KOPT-K1 (cell line): ENCODE measurements at regions not wholly inside any gene's neighbourhood (a gene's known extent, or its start where the extent isn't known, plus 50 kb on each side); places are given as distances from the start of the nearest gene placed in this dataset.

ENCODE experiments used
- H3K27ac ChIP-seq: fragments of 200-600 bp; sonication (generic); 2 replicates; pipeline ENCODE4 v1.5.1; 2016; ENCODE audit warnings: antibody characterized with exemption, mild to moderate bottlenecking, low read depth, low read length; ENCODE audit not compliant: poor library complexity, severe bottlenecking
- H3K36me3 ChIP-seq: fragments of 200-600 bp; sonication (generic); 2 replicates; pipeline ENCODE4 v1.5.1; 2017; ENCODE audit warnings: antibody characterized with exemption, mild to moderate bottlenecking, low read length, moderate library complexity; ENCODE audit not compliant: insufficient read depth
- H3K9me3 ChIP-seq: fragments of 200-600 bp; sonication (generic); 2 replicates; pipeline ENCODE4 v1.5.1; 2017; ENCODE audit warnings: antibody characterized with exemption, low read length, mild to moderate bottlenecking; ENCODE audit not compliant: insufficient read depth, poor library complexity, severe bottlenecking

DNA sequence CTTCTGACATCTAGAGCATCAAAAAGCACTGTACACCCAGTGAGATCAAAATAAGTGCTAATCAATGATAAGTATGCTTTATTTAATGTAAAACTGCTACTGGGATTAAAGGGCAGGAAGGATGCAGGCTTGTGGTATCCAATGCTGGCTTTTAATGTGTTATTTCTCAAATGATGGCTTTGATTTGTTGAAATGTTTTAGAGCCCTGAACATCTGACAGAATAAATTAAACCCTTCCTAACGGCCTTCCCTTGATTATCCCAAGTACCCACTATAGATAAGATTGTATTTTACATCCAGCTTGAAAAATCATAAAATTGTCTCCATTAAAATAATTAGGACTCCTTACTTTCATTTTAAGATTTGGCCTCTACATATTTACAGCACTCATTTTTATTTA lies 382.9 kb downstream of the HNRNPD start:
- H3K27ac ChIP-seq, result no peak overlapping the region
- no peaks in the 10 kb centered on the region for H3K36me3 ChIP-seq
- no peaks in the 10 kb centered on the region for H3K9me3 ChIP-seq

DNA sequence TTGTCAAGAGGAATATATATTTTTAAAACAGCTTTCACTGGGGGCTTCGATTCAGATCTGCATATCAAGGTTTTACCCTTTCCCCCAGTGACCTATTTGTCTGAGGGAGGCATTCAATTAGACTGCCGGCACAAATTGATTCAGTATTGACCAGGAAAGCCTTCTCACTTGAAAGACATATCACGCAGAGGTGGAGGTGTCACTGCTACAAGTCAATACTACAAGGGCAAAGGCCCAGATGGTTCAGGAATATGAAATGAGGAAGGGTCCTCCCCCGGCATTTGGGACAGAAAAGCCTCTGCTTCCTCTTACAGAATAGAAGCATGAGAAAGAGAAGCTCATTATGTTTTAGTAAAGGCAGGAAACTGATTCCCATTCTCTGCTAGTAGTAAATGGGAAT lies 383.6 kb downstream of the HNRNPD start:
- no peaks in the 10 kb centered on the region for H3K36me3 ChIP-seq
- no peak overlapping the region for H3K27ac ChIP-seq
- H3K9me3 ChIP-seq, result no peaks in the 10 kb centered on the region

GRCh38 chr4:81989202-81989601 lies 384.6 kb downstream of the HNRNPD start:
- Histone ChIP-seq H3K9me3 (no peaks in the 10 kb centered on the region), H3K27ac (no peak overlapping the region), H3K36me3 (no peaks in the 10 kb centered on the region)

- no peaks in the 10 kb centered on the region for H3K36me3 ChIP-seq
Observed at GRCh38 chr4:81988178-81988577, 385.6 kb downstream of the HNRNPD start.

GRCh38 chr4:81984746-81985145 lies 389.0 kb downstream of the HNRNPD start:
- no peaks in the 10 kb centered on the region for H3K9me3 ChIP-seq
- H3K27ac ChIP-seq, result no peak overlapping the region
- no peaks in the 10 kb centered on the region for H3K36me3 ChIP-seq

More at GRCh38 chr4:81988178-81988577, 385.6 kb downstream of the HNRNPD start:
- no peaks in the 10 kb centered on the region for H3K9me3 ChIP-seq
- H3K27ac ChIP-seq, result no peak overlapping the region

GRCh38 chr4:81982846-81983540 lies 390.8 kb downstream of the HNRNPD start:
- no peaks in the 10 kb centered on the region for H3K36me3 ChIP-seq

DNA sequence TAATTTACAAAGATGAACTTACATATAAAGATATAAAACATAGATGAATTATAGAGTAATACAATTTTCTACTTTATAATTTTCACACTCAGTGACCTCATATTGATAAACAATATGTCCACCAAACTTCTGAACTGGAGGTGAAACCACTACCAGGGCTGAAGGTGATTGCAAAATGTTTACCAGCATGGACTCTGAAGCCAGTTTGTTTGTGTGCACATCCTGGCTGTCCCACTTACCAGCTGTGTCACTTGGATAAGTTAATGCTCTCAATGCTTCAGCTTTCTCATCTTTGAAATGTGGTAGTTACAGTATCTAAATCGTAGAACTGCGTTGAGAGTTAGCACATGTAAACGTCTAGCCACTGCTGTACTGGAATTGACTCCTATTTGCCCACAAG lies 392.6 kb downstream of the HNRNPD start:
- Histone ChIP-seq H3K36me3 (no peaks in the 10 kb centered on the region), H3K9me3 (no peaks in the 10 kb centered on the region)

More at GRCh38 chr4:81982846-81983540, 390.8 kb downstream of the HNRNPD start:
- H3K27ac ChIP-seq, result no peak overlapping the region
- no peaks in the 10 kb centered on the region for H3K9me3 ChIP-seq

GRCh38 chr4:81974523-81974922 lies 399.3 kb downstream of the HNRNPD start:
- no peaks in the 10 kb centered on the region for H3K9me3 ChIP-seq
- H3K36me3 ChIP-seq, result no peaks in the 10 kb centered on the region
- no peak overlapping the region for H3K27ac ChIP-seq

More for the DNA sequence above, 392.6 kb downstream of the HNRNPD start:
- no peak overlapping the region for H3K27ac ChIP-seq

DNA sequence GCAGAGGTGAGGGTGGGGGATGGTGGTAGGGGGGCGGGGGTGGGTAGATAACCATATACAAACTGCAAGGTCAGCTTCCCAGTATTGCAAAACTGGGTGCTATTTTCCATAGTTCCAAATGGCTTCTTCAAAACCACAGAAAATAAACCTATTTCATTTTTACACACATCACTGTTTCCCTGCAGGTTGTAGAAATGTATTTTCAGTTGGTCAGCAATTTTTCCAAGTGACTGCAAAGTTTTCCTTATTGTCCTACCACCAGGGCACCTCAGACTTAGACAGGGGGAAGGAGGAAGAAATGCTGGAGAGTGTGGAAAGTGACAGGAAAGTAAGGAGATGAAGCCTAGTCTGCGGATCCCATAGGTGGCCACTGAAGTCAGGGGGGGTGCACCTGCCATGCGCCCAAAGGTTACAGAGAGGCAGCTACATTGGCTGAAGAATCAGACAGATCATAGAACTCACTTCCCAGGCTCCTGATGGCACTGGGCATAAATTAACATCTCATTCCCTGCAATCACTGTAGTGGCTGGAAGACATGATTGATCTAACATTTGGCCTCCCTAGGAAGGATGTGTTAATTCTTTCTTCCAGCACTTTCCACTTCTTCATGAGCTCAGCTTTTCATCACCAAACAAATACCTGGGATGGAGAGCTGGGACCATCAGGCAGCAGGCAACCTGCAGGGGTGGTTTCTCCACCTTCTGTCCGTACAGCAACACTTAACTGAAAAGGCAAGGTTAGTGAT lies 402.0 kb downstream of the HNRNPD start:
- Histone ChIP-seq H3K36me3 (no peaks in the 10 kb centered on the region), H3K27ac (no peak overlapping the region), H3K9me3 (no peaks in the 10 kb centered on the region)

GRCh38 chr4:81971061-81971460 lies 402.7 kb downstream of the HNRNPD start:
- H3K9me3 ChIP-seq, result no peaks in the 10 kb centered on the region
- H3K36me3 ChIP-seq, result no peaks in the 10 kb centered on the region
- H3K27ac ChIP-seq, result no peak overlapping the region

DNA sequence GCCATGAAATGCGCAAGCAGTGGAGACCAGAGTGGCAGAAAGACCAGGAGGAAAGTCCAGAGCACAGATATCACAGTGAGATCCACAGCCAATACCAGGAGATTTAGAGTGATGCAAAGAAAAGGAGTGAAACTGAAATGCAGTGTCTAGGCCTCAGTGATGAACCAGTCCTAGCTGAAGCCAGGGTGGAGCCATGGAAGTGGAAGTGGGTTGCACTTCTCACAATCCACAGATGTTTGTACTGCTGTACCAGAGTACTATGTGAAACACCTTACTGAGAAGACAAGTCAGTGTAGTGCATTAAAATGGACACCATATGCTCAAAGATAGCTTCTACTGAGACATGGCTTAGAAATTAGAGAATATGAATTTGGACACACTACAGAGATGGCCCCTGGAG lies 403.3 kb downstream of the HNRNPD start:
- Histone ChIP-seq H3K27ac (no peak overlapping the region), H3K36me3 (no peaks in the 10 kb centered on the region), H3K9me3 (no peaks in the 10 kb centered on the region)

- Histone ChIP-seq H3K36me3 (no peaks in the 10 kb centered on the region), H3K27ac (no peak overlapping the region), H3K9me3 (no peaks in the 10 kb centered on the region)
Observed at GRCh38 chr4:81966676-81967075, 407.1 kb downstream of the HNRNPD start.

DNA sequence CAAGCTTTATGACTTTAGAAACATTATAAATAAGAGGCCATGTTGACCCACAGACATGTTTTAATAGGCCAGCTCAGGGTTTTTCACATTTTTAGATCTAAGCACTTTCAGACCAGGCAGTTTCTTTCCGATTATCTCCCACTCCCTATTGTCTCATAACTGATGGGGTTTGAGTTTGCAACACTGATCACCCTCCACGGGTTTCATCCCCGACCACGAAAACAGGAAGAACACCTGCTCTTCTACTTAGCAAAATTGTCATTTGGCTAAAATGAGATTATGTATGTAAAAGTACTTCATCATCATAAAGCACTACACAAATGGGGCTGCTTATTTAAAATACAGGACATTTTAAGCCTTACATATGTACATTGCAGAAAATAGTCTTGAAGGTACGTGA lies 407.9 kb downstream of the HNRNPD start:
- H3K9me3 ChIP-seq, result no peaks in the 10 kb centered on the region
- no peak overlapping the region for H3K27ac ChIP-seq
- no peaks in the 10 kb centered on the region for H3K36me3 ChIP-seq

GRCh38 chr4:81965454-81965853 lies 408.3 kb downstream of the HNRNPD start:
- no peaks in the 10 kb centered on the region for H3K36me3 ChIP-seq
- no peaks in the 10 kb centered on the region for H3K9me3 ChIP-seq
- no peak overlapping the region for H3K27ac ChIP-seq

DNA sequence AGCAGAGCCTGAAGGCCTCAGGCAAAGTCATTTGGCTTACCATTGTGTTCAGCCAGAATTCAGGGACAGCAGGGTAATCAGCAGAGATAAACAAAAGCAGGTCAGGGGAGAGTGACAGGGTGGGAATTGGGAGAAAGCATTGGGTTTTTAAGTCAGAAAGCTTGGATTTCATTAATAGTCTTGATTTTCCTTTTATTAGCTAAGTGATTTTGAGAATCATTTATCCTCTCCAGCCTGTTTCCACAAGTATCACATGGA lies 410.1 kb downstream of the HNRNPD start:
- H3K27ac ChIP-seq, result no peak overlapping the region
- no peaks in the 10 kb centered on the region for H3K36me3 ChIP-seq

More for the DNA sequence above, 410.1 kb downstream of the HNRNPD start:
- H3K9me3 ChIP-seq, result no peaks in the 10 kb centered on the region
